SU-DHL-6 (cell line): ENCODE measurements at regions not wholly inside any gene's neighbourhood (a gene's known extent, or its start where the extent isn't known, plus 50 kb on each side); places are given as distances from the start of the nearest gene placed in this dataset.

ENCODE experiments used
- H2AFZ ChIP-seq: fragments of 200-600 bp; sonication (generic); 2 replicates; pipeline ENCODE4 v1.6.1; 2014; ENCODE audit warnings: low read depth, mild to moderate bottlenecking, moderate library complexity, mixed read lengths, antibody characterized with exemption, low read length; ENCODE audit not compliant: severe bottlenecking
- H3F3A ChIP-seq: fragments of 200-600 bp; shearing (Covaris generic); 2 replicates; pipeline ENCODE4 v1.6.0; 2016; ENCODE audit warnings: antibody characterized with exemption, mild to moderate bottlenecking; ENCODE audit not compliant: insufficient read depth
- H3K27ac ChIP-seq: fragments of 200-600 bp; sonication (generic); 2 replicates; pipeline ENCODE4 v1.5.1; 2016; ENCODE audit warnings: low read depth, mild to moderate bottlenecking, low read length, moderate library complexity, mixed read lengths
- H3K27me3 ChIP-seq: fragments of 200-600 bp; sonication (generic), shearing (Covaris generic); 2 replicates; pipeline ENCODE4 v1.6.0; 2014; ENCODE audit warnings: mild to moderate bottlenecking, low read length
- H3K36me3 ChIP-seq: fragments of 200-600 bp; sonication (generic); 2 replicates; pipeline ENCODE4 v1.6.1; 2014; ENCODE audit warnings: mild to moderate bottlenecking, low read length, mixed read lengths
- H3K4me2 ChIP-seq: fragments of 300-600, 200-600 bp; shearing (Covaris generic), sonication (generic); 2 replicates; pipeline ENCODE4 v1.6.0; 2014; ENCODE audit warnings: low read length, low read depth, mild to moderate bottlenecking; ENCODE audit not compliant: poor library complexity, severe bottlenecking
- H3K4me3 ChIP-seq: fragments of 200-600 bp; sonication (generic); 2 replicates; pipeline ENCODE4 v1.5.1; 2014; ENCODE audit warnings: antibody characterized with exemption, low read length, mild to moderate bottlenecking, mixed read lengths; ENCODE audit not compliant: insufficient read depth, poor library complexity, severe bottlenecking
- H3K79me2 ChIP-seq: fragments of 200-600 bp; sonication (generic); 2 replicates; pipeline ENCODE4 v1.6.1; 2014; ENCODE audit warnings: mild to moderate bottlenecking, low read length, moderate library complexity; ENCODE audit not compliant: insufficient read depth
- H3K9ac ChIP-seq: fragments of 200-600 bp; sonication (generic); 2 replicates; pipeline ENCODE4 v1.7.0; 2014; ENCODE audit warnings: mild to moderate bottlenecking, low read length
- H3K9me2 ChIP-seq: fragments of 200-600 bp; sonication (generic); replicated peaks from 2 replicates; pipeline ENCODE4 v1.6.1; 2014; ENCODE audit warnings: low read length; ENCODE audit not compliant: insufficient read depth
- H3K9me3 ChIP-seq: fragments of 200-600 bp; sonication (generic); 2 replicates; pipeline ENCODE4 v1.6.1; 2014; ENCODE audit warnings: low read length, mixed read lengths; ENCODE audit not compliant: insufficient read depth
- H4K20me1 ChIP-seq: fragments of 200-600 bp; sonication (generic); 2 replicates; pipeline ENCODE4 v1.6.1; 2014; ENCODE audit warnings: low read depth, mild to moderate bottlenecking, antibody characterized with exemption, low read length, moderate library complexity, mixed read lengths
- CTCF ChIP-seq: fragments of 200-600 bp; sonication (generic); IDR thresholded peaks from one replicate; pipeline ENCODE4 v1.5.1; 2017; ENCODE audit warnings: antibody characterized with exemption, mild to moderate bottlenecking, low read length, moderate library complexity; ENCODE audit not compliant: insufficient read depth, poor library complexity, severe bottlenecking
- EZH2phosphoT487 ChIP-seq: fragments of 200-600 bp; sonication (generic), shearing (Covaris generic); conservative IDR thresholded peaks from 2 replicates; pipeline ENCODE4 v1.6.1; 2018; ENCODE audit warnings: mild to moderate bottlenecking, antibody characterized with exemption, low read length, moderate library complexity, mixed read lengths

- Histone ChIP-seq H3K4me2 (no peak overlapping the region), H3K79me2 (no peaks in the 10 kb centered on the region), H3K9ac (no peak overlapping the region), H3K9me3 (no peaks in the 10 kb centered on the region), H3K27ac (no peak overlapping the region), H2AFZ (no peak overlapping the region), H4K20me1 (no peaks in the 10 kb centered on the region), H3F3A (no peaks in the 10 kb centered on the region), H3K36me3 (no peaks in the 10 kb centered on the region), H3K4me3 (no peak overlapping the region), H3K9me2 (no peaks in the 10 kb centered on the region), H3K27me3 (0 out of 2 replicates have a peak, but pooled peaks cover 3% of the 10 kb centered on the region)
- TF ChIP-seq CTCF: no peak
These were observed 509.5 kb downstream of the PLXNA4 start for GRCh38 chr7:132066761-132067171.

- no peak for TF ChIP-seq CTCF
- no peak for TF ChIP-seq EZH2phosphoT487
- H3K9ac ChIP-seq: no peak overlapping the region
- H3K27ac ChIP-seq: no peak overlapping the region
- H2AFZ ChIP-seq: no peak overlapping the region
- no peaks in the 10 kb centered on the region for H4K20me1 ChIP-seq
- no peaks in the 10 kb centered on the region for H3K79me2 ChIP-seq
- no peaks in the 10 kb centered on the region for H3K36me3 ChIP-seq
- H3K27me3 ChIP-seq: 0 out of 2 replicates have a peak, but pooled peaks cover 3% of the 10 kb centered on the region
- no peaks in the 10 kb centered on the region for H3K9me3 ChIP-seq
- H3F3A ChIP-seq: no peaks in the 10 kb centered on the region
- no peak overlapping the region for H3K4me2 ChIP-seq
- no peak overlapping the region for H3K4me3 ChIP-seq
- H3K9me2 ChIP-seq: no peaks in the 10 kb centered on the region
These were observed 509.7 kb upstream of the PODXL start for GRCh38 chr7:132065989-132066603.

- TF ChIP-seq EZH2phosphoT487 (no peak), CTCF (no peak)
These were observed 509.0 kb upstream of the PODXL start for GRCh38 chr7:132065193-132065988.

More at GRCh38 chr7:132065193-132065988, 509.0 kb upstream of the PODXL start:
- Histone ChIP-seq H3K4me2 (no peak overlapping the region), H3K9me3 (no peaks in the 10 kb centered on the region), H3F3A (no peaks in the 10 kb centered on the region), H3K27me3 (0 out of 2 replicates have a peak, but pooled peaks cover 3% of the 10 kb centered on the region), H3K9me2 (no peaks in the 10 kb centered on the region), H3K27ac (no peak overlapping the region), H3K79me2 (no peaks in the 10 kb centered on the region), H3K36me3 (no peaks in the 10 kb centered on the region), H3K9ac (no peak overlapping the region), H2AFZ (no peak overlapping the region), H4K20me1 (no peaks in the 10 kb centered on the region), H3K4me3 (no peak overlapping the region)
